Esophagus squamous epithelium (tissue), 4 donors: ENCODE measurements at regions not wholly inside any gene's neighbourhood (a gene's known extent, or its start where the extent isn't known, plus 50 kb on each side); places are given as distances from the start of the nearest gene placed in this dataset.

Source experiments
- CTCF ChIP-seq, 6 experiments: fragments of 450-650 bp in 4 of 6; fragments of 200-600 bp in 2 of 6; sonication (generic) in 2 of 6; IDR thresholded peaks; one replicate each; pipeline ENCODE4 v1.5.1; 2016 to 2019; ENCODE audit warnings: antibody characterized with exemption in 6 of 6, mild to moderate bottlenecking in 4 of 6, moderate library complexity in 4 of 6
- POLR2A ChIP-seq, 4 donors: fragments of 450-650 bp; IDR thresholded peaks; one replicate each; pipeline ENCODE4 v1.6.1; 2017; ENCODE audit warnings: antibody characterized with exemption in 4 of 4, mild to moderate bottlenecking in 4 of 4, moderate library complexity in 3 of 4

DNA sequence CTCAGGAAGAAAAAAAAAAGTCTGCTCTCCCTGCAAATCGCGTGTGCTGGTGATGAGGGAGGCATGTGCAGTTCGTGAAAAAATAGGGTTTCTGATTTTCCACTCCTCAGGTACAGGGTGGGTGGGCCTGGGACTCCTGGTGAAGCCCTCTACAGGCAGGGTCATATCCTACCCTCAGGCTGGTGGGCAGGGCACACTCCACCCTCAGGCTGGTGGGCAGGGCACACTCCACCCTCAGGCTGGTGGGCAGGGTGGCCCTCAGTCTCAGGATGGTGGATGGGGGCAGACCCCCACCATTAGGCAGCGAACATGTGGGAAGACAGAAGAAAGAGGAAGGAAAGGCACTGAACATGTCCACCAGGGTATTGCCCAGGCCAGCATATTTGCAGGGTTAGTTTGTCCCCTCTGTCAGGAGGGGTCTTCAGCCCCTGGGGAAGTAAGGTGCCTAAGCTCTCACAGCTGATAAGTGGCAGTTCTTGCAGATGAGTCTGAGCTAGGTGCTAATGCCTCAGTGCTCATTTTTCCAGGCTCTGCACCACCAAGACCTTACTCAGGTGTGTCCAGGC lies 95.2 kb upstream of the RAB6C start:
- TF ChIP-seq CTCF (IDR thresholded peaks at IDR 0.05) (no peak), POLR2A (IDR thresholded peaks at IDR 0.05) (no peak)
